ENCODE measurements at regions not wholly inside any gene's neighbourhood (a gene's known extent, or its start where the extent isn't known, plus 50 kb on each side); places are given as distances from the start of the nearest gene placed in this dataset.

GRCh38 chr14:41297576-41298327, 308.9 kb upstream of the LRFN5 start:
- TF ChIP-seq, protein P1, sequence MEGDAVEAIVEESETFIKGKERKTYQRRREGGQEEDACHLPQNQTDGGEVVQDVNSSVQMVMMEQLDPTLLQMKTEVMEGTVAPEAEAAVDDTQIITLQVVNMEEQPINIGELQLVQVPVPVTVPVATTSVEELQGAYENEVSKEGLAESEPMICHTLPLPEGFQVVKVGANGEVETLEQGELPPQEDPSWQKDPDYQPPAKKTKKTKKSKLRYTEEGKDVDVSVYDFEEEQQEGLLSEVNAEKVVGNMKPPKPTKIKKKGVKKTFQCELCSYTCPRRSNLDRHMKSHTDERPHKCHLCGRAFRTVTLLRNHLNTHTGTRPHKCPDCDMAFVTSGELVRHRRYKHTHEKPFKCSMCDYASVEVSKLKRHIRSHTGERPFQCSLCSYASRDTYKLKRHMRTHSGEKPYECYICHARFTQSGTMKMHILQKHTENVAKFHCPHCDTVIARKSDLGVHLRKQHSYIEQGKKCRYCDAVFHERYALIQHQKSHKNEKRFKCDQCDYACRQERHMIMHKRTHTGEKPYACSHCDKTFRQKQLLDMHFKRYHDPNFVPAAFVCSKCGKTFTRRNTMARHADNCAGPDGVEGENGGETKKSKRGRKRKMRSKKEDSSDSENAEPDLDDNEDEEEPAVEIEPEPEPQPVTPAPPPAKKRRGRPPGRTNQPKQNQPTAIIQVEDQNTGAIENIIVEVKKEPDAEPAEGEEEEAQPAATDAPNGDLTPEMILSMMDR (conservative IDR thresholded peaks at IDR 0.05), result no peak
- no peak overlapping the region for H3K27ac ChIP-seq

- H3K27ac ChIP-seq, result no peak overlapping the region
- TF ChIP-seq, protein P1 (conservative IDR thresholded peaks at IDR 0.05), result no peak
These were observed 310.9 kb upstream of the LRFN5 start for GRCh38 chr14:41295734-41296133.

- H3K27ac ChIP-seq, result no peak overlapping the region
- TF ChIP-seq, protein P1 (conservative IDR thresholded peaks at IDR 0.05), result no peak
These were observed 317.7 kb upstream of the LRFN5 start for GRCh38 chr14:41289025-41289424.

GRCh38 chr14:41285186-41285748, 321.4 kb upstream of the LRFN5 start:
- no peak overlapping the region for H3K27ac ChIP-seq
- TF ChIP-seq, protein P1 (conservative IDR thresholded peaks at IDR 0.05), result no peak

GRCh38 chr14:41280745-41281144, 325.9 kb upstream of the LRFN5 start:
- TF ChIP-seq, protein P1 (conservative IDR thresholded peaks at IDR 0.05), result peak; percentile 76
- no peak overlapping the region for H3K27ac ChIP-seq

DNA sequence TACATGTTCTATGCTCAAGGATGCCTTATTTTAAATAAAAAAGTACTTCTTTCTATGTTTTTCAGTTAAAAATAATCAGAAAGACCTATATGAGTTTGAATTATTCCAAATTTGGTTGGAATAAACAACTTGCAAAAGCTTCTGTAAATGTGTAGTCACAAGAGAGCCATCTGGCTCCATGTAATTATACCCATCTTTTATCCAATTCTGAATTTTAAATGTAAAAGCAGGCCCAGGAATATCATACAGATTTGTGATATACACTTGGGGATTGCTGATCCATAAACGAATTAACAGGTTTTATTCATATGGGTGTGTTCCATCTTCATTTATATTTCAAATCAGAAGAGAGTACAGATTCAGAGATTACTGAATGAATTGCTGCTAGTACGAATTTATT, 329.2 kb upstream of the LRFN5 start:
- no peak overlapping the region for H3K27ac ChIP-seq
- TF ChIP-seq, protein P1 (conservative IDR thresholded peaks at IDR 0.05), result no peak

DNA sequence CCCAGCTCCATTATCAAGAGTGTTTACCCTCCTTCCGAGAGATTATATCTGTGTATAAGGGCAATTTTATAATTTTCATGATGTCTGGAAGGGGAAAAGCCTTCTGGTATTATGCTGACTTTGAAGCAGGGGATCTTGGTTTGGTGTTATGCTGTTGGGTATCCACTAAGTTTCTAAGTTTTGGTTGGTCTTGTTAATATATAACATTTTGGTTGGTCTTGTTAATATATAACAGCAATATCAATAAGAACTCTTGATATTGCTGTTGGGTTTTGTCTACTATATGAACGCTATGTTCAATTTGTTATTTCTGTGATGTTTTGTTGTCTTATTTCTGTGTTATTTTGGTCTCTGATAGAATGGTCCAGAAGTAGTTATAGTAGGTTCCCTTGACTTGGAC, 349.2 kb upstream of the LRFN5 start:
- no peak overlapping the region for H3K27ac ChIP-seq
- TF ChIP-seq, protein P1 (conservative IDR thresholded peaks at IDR 0.05), result no peak

Measured in VCaP (cell line).